Cardiac muscle cell (in vitro differentiated cells and primary cell): ENCODE measurements at regions not wholly inside any gene's neighbourhood (a gene's known extent, or its start where the extent isn't known, plus 50 kb on each side); places are given as distances from the start of the nearest gene placed in this dataset.

ENCODE experiments used
- DNase-seq, 2 donors: peaks; one replicate each; pipeline versions ENCODE4 v3.0.0 to v3.0.0-alpha.2; 2010 to 2017; ENCODE audit warnings: low read depth in 1 of 2, low spot score in 1 of 2
- H3K27ac ChIP-seq: fragments of 200-600 bp; sonication (generic); 2 replicates; pipeline ENCODE4 v1.5.1; 2016
- H3K27me3 ChIP-seq: fragments of 200-600 bp; sonication (generic); 2 replicates; pipeline ENCODE4 v1.6.0; 2016; ENCODE audit warnings: control low read depth
- H3K36me3 ChIP-seq: fragments of 200-600 bp; sonication (generic); 2 replicates; pipeline ENCODE4 v1.5.1; 2016; ENCODE audit warnings: control low read depth
- H3K4me1 ChIP-seq: fragments of 200-600 bp; sonication (generic); 2 replicates; pipeline ENCODE4 v1.8.1; 2017; ENCODE audit warnings: low read depth, mild to moderate bottlenecking, mixed run types
- H3K4me3 ChIP-seq: fragments of 200-600 bp; sonication (generic); 2 replicates; pipeline ENCODE4 v1.5.1; 2016; ENCODE audit warnings: mild to moderate bottlenecking
- H3K9me3 ChIP-seq: fragments of 200-600 bp; sonication (generic); 2 replicates; pipeline ENCODE4 v1.5.1; 2017; ENCODE audit warnings: low read depth, mild to moderate bottlenecking, control low read depth
- CTCF ChIP-seq: IDR thresholded peaks from 2 replicates; pipeline ENCODE4 v1.5.1; 2012; ENCODE audit warnings: low read depth, mild to moderate bottlenecking, low read length

GRCh38 chr15:27599034-27599433 lies 500.1 kb downstream of the OCA2 start:
- no peak for TF ChIP-seq CTCF
- H3K4me3 ChIP-seq = no peak overlapping the region
- no peaks in the 10 kb centered on the region for H3K27me3 ChIP-seq
- no peak for DNase-seq
- H3K36me3 ChIP-seq = no peaks in the 10 kb centered on the region
- no peaks in the 10 kb centered on the region for H3K4me1 ChIP-seq
- H3K9me3 ChIP-seq = no peaks in the 10 kb centered on the region
- H3K27ac ChIP-seq = no peak overlapping the region

DNA sequence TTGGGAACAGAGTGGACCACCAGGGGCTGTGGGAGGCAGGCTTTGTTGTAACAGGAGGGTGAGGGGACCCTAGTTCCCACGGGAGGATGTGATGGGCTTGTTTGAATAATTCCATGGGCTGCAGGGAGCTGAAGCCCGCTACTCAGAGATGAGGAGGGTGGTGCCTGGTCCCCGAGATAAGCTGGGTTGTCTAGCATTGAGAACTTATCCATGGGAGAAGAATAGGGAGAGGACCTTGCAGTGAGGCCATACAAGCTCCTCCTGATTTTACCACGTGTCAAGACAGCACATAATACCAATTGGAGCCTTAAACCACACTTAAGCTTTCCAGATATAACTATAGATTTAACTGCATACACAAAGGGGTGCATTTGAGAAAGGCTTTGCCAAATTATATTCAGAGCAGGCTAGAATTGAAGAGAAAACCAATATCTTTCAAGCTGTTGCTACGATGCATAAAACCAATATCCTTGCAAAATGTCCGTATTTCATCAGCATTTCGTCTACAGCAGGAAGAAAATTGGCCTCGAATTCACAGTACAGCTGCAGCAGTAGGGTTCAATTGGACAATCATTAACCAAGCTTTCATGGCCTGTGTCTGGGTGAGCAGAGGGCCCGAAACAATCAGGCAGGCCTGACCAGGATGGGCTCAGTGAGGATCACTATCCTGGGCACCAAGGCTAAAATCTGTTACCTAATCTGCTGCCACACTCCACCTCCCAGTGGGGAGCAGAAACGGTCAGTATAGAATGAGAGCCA lies 500.7 kb downstream of the OCA2 start:
- no peaks in the 10 kb centered on the region for H3K4me1 ChIP-seq
- no peaks in the 10 kb centered on the region for H3K27me3 ChIP-seq
- no peaks in the 10 kb centered on the region for H3K9me3 ChIP-seq
- no peak overlapping the region for H3K4me3 ChIP-seq
- no peak for TF ChIP-seq CTCF
- no peak for DNase-seq
- H3K36me3 ChIP-seq = no peaks in the 10 kb centered on the region
- H3K27ac ChIP-seq = no peak overlapping the region

GRCh38 chr15:27595211-27595610 lies 503.9 kb downstream of the OCA2 start:
- no peak for DNase-seq
- H3K9me3 ChIP-seq = no peaks in the 10 kb centered on the region
- H3K27ac ChIP-seq = no peak overlapping the region
- H3K27me3 ChIP-seq = no peaks in the 10 kb centered on the region
- no peak for TF ChIP-seq CTCF
- H3K4me1 ChIP-seq = no peaks in the 10 kb centered on the region
- no peaks in the 10 kb centered on the region for H3K36me3 ChIP-seq
- H3K4me3 ChIP-seq = no peak overlapping the region

DNA sequence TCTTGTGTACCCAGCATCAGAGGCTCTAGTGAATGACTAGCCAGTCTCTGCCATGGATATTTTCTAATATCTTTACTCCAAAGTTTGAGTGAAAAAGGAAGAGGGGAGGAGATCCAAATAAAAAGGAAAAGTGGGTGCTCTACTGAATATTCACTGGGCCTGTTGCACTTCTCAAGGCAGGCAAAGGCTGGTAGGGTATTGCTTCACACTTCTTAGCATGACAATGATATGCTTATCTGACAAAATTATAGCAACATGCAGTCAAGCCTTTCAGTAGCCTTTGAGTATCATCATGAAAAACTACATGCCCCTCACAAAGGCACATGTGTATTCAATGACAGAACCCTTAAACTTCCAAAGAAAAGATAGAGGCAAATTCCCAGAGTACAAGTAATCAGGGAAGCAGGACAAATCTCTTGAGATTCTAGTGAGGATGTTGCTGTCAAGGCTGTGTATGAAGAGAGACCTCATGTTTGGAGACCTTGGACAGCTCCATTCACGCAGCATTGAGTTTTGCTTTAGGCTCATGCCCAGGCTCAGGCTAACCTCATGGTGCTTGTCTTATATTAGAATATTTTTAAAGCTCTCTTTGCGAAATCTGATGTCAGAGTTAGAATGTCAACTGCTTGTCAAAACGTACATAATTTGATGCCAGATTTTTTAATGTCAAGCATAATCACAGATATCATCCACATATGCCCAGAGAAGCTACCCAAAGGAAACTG lies 506.9 kb downstream of the OCA2 start:
- H3K9me3 ChIP-seq = no peaks in the 10 kb centered on the region
- no peak overlapping the region for H3K27ac ChIP-seq
- no peak overlapping the region for H3K4me3 ChIP-seq
- no peaks in the 10 kb centered on the region for H3K4me1 ChIP-seq
- TF ChIP-seq CTCF = no peak
- H3K36me3 ChIP-seq = no peaks in the 10 kb centered on the region
- DNase-seq = peak in 1 of 2 donors; percentile 35
- H3K27me3 ChIP-seq = no peaks in the 10 kb centered on the region
